Fibroblast of lung (primary cell): ENCODE measurements at regions not wholly inside any gene's neighbourhood (a gene's known extent, or its start where the extent isn't known, plus 50 kb on each side); places are given as distances from the start of the nearest gene placed in this dataset.

Experiments used
- DNase-seq, 2 donors: peaks; one replicate each; pipeline versions ENCODE4 v3.0.0 to v3.0.0-alpha.2; 2010; ENCODE audit warnings: low read depth in 2 of 2
- H2AFZ ChIP-seq: 2 replicates; pipeline ENCODE4 v1.5.1; 2012; ENCODE audit warnings: low read length, control low read depth, inconsistent platforms
- H3K27ac ChIP-seq: 2 replicates; pipeline ENCODE4 v1.5.1; 2011; ENCODE audit warnings: low read length, control low read depth; ENCODE audit not compliant: insufficient read depth
- H3K27me3 ChIP-seq: 2 replicates; pipeline ENCODE4 v1.5.1; 2011; ENCODE audit warnings: mild to moderate bottlenecking, low read length; ENCODE audit not compliant: control insufficient read depth, insufficient read depth
- H3K36me3 ChIP-seq: 2 replicates; pipeline ENCODE4 v1.5.1; 2011; ENCODE audit warnings: low read length; ENCODE audit not compliant: control insufficient read depth, insufficient read depth
- H3K4me1 ChIP-seq: 2 replicates; pipeline ENCODE4 v1.5.1; 2011; ENCODE audit warnings: low read length; ENCODE audit not compliant: control insufficient read depth, insufficient read depth; ENCODE audit errors: extremely low read depth
- H3K4me2 ChIP-seq: 2 replicates; pipeline ENCODE4 v1.5.1; 2011; ENCODE audit warnings: low read length, control low read depth; ENCODE audit not compliant: insufficient read depth; ENCODE audit errors: extremely low read depth
- H3K4me3 ChIP-seq, 4 experiments: fragments of 200-600 bp in 1 of 4; sonication (generic) in 1 of 4; replicated peaks in 1 of 4; 2 replicates each; pipeline ENCODE4 v1.5.1; 2011 to 2016; ENCODE audit warnings: low read length in 4 of 4, low read depth in 3 of 4, mild to moderate bottlenecking in 3 of 4, control low read depth in 2 of 4, inconsistent platforms in 1 of 4, mixed read lengths in 1 of 4; ENCODE audit not compliant: insufficient read depth in 1 of 4; ENCODE audit errors: control extremely low read depth in 1 of 4
- H3K79me2 ChIP-seq: 2 replicates; pipeline ENCODE4 v1.5.1; 2012; ENCODE audit warnings: mild to moderate bottlenecking, low read length, inconsistent platforms; ENCODE audit not compliant: control insufficient read depth, insufficient read depth
- H3K9ac ChIP-seq: 2 replicates; pipeline ENCODE4 v1.5.1; 2011; ENCODE audit warnings: mild to moderate bottlenecking, low read length, control low read depth; ENCODE audit not compliant: insufficient read depth
- H3K9me3 ChIP-seq: 2 replicates; pipeline ENCODE4 v1.5.1; 2012; ENCODE audit warnings: low read depth, low read length; ENCODE audit not compliant: control insufficient read depth, insufficient read depth
- H4K20me1 ChIP-seq: 2 replicates; pipeline ENCODE4 v1.5.1; 2011; ENCODE audit warnings: low read length; ENCODE audit not compliant: control insufficient read depth, insufficient read depth; ENCODE audit errors: extremely low read depth
- CTCF ChIP-seq, 2 donors: IDR thresholded peaks in 1 of 2; conservative IDR thresholded peaks in 1 of 2; 1 replicate in 1 of 2; 2 replicates in 1 of 2; pipeline ENCODE4 v1.5.1; 2011 to 2012; ENCODE audit warnings: low read length in 2 of 2, control low read depth in 1 of 2, inconsistent platforms in 1 of 2, low read depth in 1 of 2, mild to moderate bottlenecking in 1 of 2
- EZH2 ChIP-seq: IDR thresholded peaks from 2 replicates; pipeline ENCODE4 v1.5.1; 2012; ENCODE audit warnings: low read length, control low read depth, mild to moderate bottlenecking; ENCODE audit errors: missing control alignments

- Histone ChIP-seq H3K27me3 (no peaks in the 10 kb centered on the region), H3K36me3 (no peaks in the 10 kb centered on the region), H3K27ac (no peak overlapping the region), H3K9me3 (no peaks in the 10 kb centered on the region), H4K20me1 (no peaks in the 10 kb centered on the region), H3K9ac (no peak overlapping the region), H3K4me1 (no peaks in the 10 kb centered on the region), H3K4me2 (peak overlapping the region; percentile 46), H3K4me3 (no peak overlapping the region), H2AFZ (peak overlapping the region; percentile 45), H3K79me2 (no peaks in the 10 kb centered on the region)
- no peak for DNase-seq
- TF ChIP-seq CTCF (conservative IDR thresholded peaks at IDR 0.05 in 1 of 2, IDR thresholded peaks at IDR 0.05 in 1 of 2; ENCODE audit: low read depth in 1 of 2, low read length in 2 of 2): no peak
Observed at GRCh38 chr17:37844977-37845293, 79.3 kb upstream of the TBC1D3K start.

GRCh38 chr17:37844158-37844976 is 79.8 kb upstream of the TBC1D3K start:
- no peak overlapping the region for H3K27ac ChIP-seq
- no peaks in the 10 kb centered on the region for H3K36me3 ChIP-seq
- H3K9me3 ChIP-seq: no peaks in the 10 kb centered on the region
- H2AFZ ChIP-seq: peak overlapping the region; percentile 45
- TF ChIP-seq CTCF (conservative IDR thresholded peaks at IDR 0.05 in 1 of 2, IDR thresholded peaks at IDR 0.05 in 1 of 2; ENCODE audit: low read depth in 1 of 2, low read length in 2 of 2): peak; percentile 75 to 87
- no peak for TF ChIP-seq EZH2
- H3K9ac ChIP-seq: no peak overlapping the region
- H3K4me3 ChIP-seq: peak overlapping the region in 2 of 4 experiments; percentile 13 to 38
- peak overlapping the region; percentile 46 for H3K4me2 ChIP-seq
- H3K27me3 ChIP-seq: no peaks in the 10 kb centered on the region
- H3K4me1 ChIP-seq: no peaks in the 10 kb centered on the region
- no peaks in the 10 kb centered on the region for H4K20me1 ChIP-seq
- DNase-seq: peak; percentile 45 to 55
- no peaks in the 10 kb centered on the region for H3K79me2 ChIP-seq

DNA sequence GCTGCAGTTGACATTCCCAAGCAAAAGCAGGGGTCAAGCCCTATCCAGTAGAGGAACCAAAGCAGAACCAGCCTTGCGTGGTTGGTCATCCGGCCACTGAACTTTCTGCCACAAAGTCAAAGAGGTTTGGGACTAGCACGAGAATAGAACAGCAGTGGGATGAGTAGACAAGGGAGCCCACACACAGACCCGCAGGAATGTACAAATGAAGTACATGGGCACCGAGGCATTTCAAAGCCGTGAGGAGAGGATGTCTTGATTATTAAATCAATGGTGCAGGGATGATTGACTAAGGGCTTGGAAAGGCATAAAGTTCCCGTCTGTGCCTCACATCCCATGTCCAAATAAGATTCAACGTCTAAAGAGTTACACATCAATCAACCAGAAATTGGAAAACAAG is 81.8 kb upstream of the TBC1D3K start:
- no peak for DNase-seq
- no peaks in the 10 kb centered on the region for H4K20me1 ChIP-seq
- H3K4me3 ChIP-seq: no peak overlapping the region
- no peak overlapping the region for H2AFZ ChIP-seq
- H3K4me1 ChIP-seq: no peaks in the 10 kb centered on the region
- H3K36me3 ChIP-seq: no peaks in the 10 kb centered on the region
- no peak for TF ChIP-seq EZH2
- no peak for TF ChIP-seq CTCF (conservative IDR thresholded peaks at IDR 0.05 in 1 of 2, IDR thresholded peaks at IDR 0.05 in 1 of 2; ENCODE audit: low read depth in 1 of 2, low read length in 2 of 2)
- H3K79me2 ChIP-seq: no peaks in the 10 kb centered on the region
- no peak overlapping the region for H3K4me2 ChIP-seq
- H3K9ac ChIP-seq: no peak overlapping the region
- no peak overlapping the region for H3K27ac ChIP-seq
- H3K9me3 ChIP-seq: no peaks in the 10 kb centered on the region
- H3K27me3 ChIP-seq: no peaks in the 10 kb centered on the region
